ENCODE measurements at regions not wholly inside any gene's neighbourhood (a gene's known extent, or its start where the extent isn't known, plus 50 kb on each side); places are given as distances from the start of the nearest gene placed in this dataset.

DNA sequence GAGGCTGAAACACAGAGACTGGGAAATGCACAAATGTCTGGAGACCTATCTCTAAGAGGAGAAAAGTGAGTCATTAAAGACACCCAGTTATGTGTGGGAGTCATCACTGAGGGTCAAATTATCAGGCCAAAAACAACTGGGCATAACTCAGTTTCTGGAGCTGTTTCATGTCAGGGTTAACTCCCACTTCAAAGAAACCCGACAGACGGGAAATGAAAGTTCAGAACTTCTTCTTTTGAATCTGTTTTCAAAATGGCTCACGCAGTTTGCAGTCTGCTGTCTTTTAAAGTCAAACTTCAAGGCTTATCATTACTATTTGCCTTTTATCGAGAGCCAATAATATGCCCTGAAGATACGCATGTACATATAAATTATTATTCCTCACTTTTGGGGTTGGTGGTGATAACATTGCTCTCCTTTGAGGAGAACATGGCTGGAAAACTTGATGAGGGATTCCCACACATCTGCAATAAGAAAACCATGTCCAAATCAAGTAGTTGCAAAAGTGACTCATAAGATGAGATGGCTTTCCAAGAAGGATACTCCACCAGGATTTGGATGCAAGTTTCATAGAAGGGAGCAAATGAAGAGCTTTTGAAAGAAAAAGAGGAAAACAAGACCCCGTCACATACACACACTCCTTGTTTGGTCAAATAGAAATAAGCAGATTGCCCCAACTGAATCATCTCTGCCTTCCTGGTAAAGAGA is 341.4 kb downstream of the ADAMTS20 start:
- no peak for TF ChIP-seq CTCF (IDR thresholded peaks at IDR 0.05)
- TF ChIP-seq AR (CRISPR knock-in tag; IDR thresholded peaks at IDR 0.05): no peak
- TF ChIP-seq, protein P1, sequence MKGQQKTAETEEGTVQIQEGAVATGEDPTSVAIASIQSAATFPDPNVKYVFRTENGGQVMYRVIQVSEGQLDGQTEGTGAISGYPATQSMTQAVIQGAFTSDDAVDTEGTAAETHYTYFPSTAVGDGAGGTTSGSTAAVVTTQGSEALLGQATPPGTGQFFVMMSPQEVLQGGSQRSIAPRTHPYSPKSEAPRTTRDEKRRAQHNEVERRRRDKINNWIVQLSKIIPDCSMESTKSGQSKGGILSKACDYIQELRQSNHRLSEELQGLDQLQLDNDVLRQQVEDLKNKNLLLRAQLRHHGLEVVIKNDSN (CRISPR knock-in tag; IDR thresholded peaks at IDR 0.05): no peak
- TF ChIP-seq SP1 (CRISPR knock-in tag; conservative IDR thresholded peaks at IDR 0.05): no peak
- no peak for TF ChIP-seq MYBL2 (CRISPR knock-in tag; IDR thresholded peaks at IDR 0.05)
- TF ChIP-seq ESRRA (CRISPR knock-in tag; IDR thresholded peaks at IDR 0.05; ENCODE audit: borderline replicate concordance): no peak
- TF ChIP-seq HMGXB4 (CRISPR knock-in tag; IDR thresholded peaks at IDR 0.05): no peak

Measured in WTC11 (cell line).